Putamen (tissue), 1 donor: ENCODE measurements at regions not wholly inside any gene's neighbourhood (a gene's known extent, or its start where the extent isn't known, plus 50 kb on each side); places are given as distances from the start of the nearest gene placed in this dataset.

Source experiments
- DNase-seq: peaks from one replicate; pipeline ENCODE4 v3.0.0-alpha.2; 2016; ENCODE audit warnings: low spot score

GRCh38 chr2:184540246-184540789 is 58.0 kb upstream of the ZNF804A start:
- DNase-seq = no peak

- no peak for DNase-seq
Measured at GRCh38 chr2:184541591-184541990, 56.7 kb upstream of the ZNF804A start.

GRCh38 chr2:184543832-184544231 is 54.5 kb upstream of the ZNF804A start:
- DNase-seq = no peak
